ENCODE measurements at regions not wholly inside any gene's neighbourhood (a gene's known extent, or its start where the extent isn't known, plus 50 kb on each side); places are given as distances from the start of the nearest gene placed in this dataset.

- 90% methylated on average over 3 of the region's 3 CpGs for WGBS
- H3K36me3 ChIP-seq = no peaks in the 10 kb centered on the region
- H3K4me1 ChIP-seq (replicated peaks) = no peaks in the 10 kb centered on the region
- no peaks in the 10 kb centered on the region for H3K9me3 ChIP-seq
- no peak overlapping the region for H3K27ac ChIP-seq
- intact Hi-C loops (cut with DNase I) = no loop called here
- no peak for DNase-seq (ENCODE audit: low spot score)
- H3K27me3 ChIP-seq (replicated peaks; ENCODE audit: insufficient read depth) = no peaks in the 10 kb centered on the region
- H3K4me3 ChIP-seq = no peak overlapping the region
- no peak for TF ChIP-seq POLR2A (IDR thresholded peaks at IDR 0.05)
- no peak for TF ChIP-seq CTCF (IDR thresholded peaks at IDR 0.05)
- TF ChIP-seq POLR2AphosphoS5 (IDR thresholded peaks at IDR 0.05) = no peak
These were observed 1308.7 kb downstream of the REEP3 start for GRCh38 chr10:64829888-64830412.

- WGBS = 87% methylated on average over 2 of the region's 2 CpGs
- no peaks in the 10 kb centered on the region for H3K27me3 ChIP-seq (replicated peaks; ENCODE audit: insufficient read depth)
- no peak overlapping the region for H3K4me3 ChIP-seq
- TF ChIP-seq CTCF (IDR thresholded peaks at IDR 0.05) (no peak), POLR2A (IDR thresholded peaks at IDR 0.05) (no peak), POLR2AphosphoS5 (IDR thresholded peaks at IDR 0.05) (no peak)
- no peaks in the 10 kb centered on the region for H3K36me3 ChIP-seq
- no peak for DNase-seq (ENCODE audit: low spot score)
- intact Hi-C loops (cut with DNase I) = no loop called here
- no peak overlapping the region for H3K27ac ChIP-seq
- H3K4me1 ChIP-seq (replicated peaks) = no peaks in the 10 kb centered on the region
- H3K9me3 ChIP-seq = no peaks in the 10 kb centered on the region
These were observed 1309.7 kb downstream of the REEP3 start for GRCh38 chr10:64830869-64831268.

GRCh38 chr10:64840341-64840740 is 1319.1 kb downstream of the REEP3 start:
- Histone ChIP-seq H3K36me3 (no peaks in the 10 kb centered on the region), H3K4me1 (replicated peaks) (no peaks in the 10 kb centered on the region), H3K27ac (no peak overlapping the region), H3K9me3 (no peaks in the 10 kb centered on the region), H3K27me3 (replicated peaks; ENCODE audit: insufficient read depth) (no peaks in the 10 kb centered on the region), H3K4me3 (no peak overlapping the region)
- intact Hi-C loops (cut with DNase I) = no loop called here
- no peak for DNase-seq (ENCODE audit: low spot score)
- TF ChIP-seq CTCF (IDR thresholded peaks at IDR 0.05) (no peak), POLR2AphosphoS5 (IDR thresholded peaks at IDR 0.05) (no peak)
- WGBS = 88% methylated on average over 9 of the region's 12 CpGs

GRCh38 chr10:64846700-64847099 is 1325.5 kb downstream of the REEP3 start:
- TF ChIP-seq POLR2AphosphoS5 (IDR thresholded peaks at IDR 0.05) (no peak), CTCF (IDR thresholded peaks at IDR 0.05) (no peak), POLR2A (IDR thresholded peaks at IDR 0.05) (no peak)
- Histone ChIP-seq H3K9me3 (no peaks in the 10 kb centered on the region), H3K27ac (no peak overlapping the region), H3K27me3 (replicated peaks; ENCODE audit: insufficient read depth) (no peaks in the 10 kb centered on the region), H3K4me3 (no peak overlapping the region), H3K4me1 (replicated peaks) (no peaks in the 10 kb centered on the region), H3K36me3 (no peaks in the 10 kb centered on the region)
- DNase-seq (ENCODE audit: low spot score) = no peak
- WGBS = 71% methylated on average over 2 of the region's 2 CpGs
- intact Hi-C loops (cut with DNase I) = no loop called here

- WGBS = 49% methylated on average over 2 of the region's 2 CpGs
- H3K4me3 ChIP-seq = no peak overlapping the region
- TF ChIP-seq POLR2AphosphoS5 (IDR thresholded peaks at IDR 0.05) (no peak), POLR2A (IDR thresholded peaks at IDR 0.05) (no peak), CTCF (IDR thresholded peaks at IDR 0.05) (no peak)
- H3K36me3 ChIP-seq = no peaks in the 10 kb centered on the region
- no peaks in the 10 kb centered on the region for H3K27me3 ChIP-seq (replicated peaks; ENCODE audit: insufficient read depth)
- H3K27ac ChIP-seq = no peak overlapping the region
- H3K9me3 ChIP-seq = no peaks in the 10 kb centered on the region
- no peaks in the 10 kb centered on the region for H3K4me1 ChIP-seq (replicated peaks)
- no peak for DNase-seq (ENCODE audit: low spot score)
- intact Hi-C loops (cut with DNase I) = no loop called here
These were observed 1334.7 kb downstream of the REEP3 start for GRCh38 chr10:64855941-64856340.
